Thyroid gland (tissue), 4 donors: ENCODE measurements at regions not wholly inside any gene's neighbourhood (a gene's known extent, or its start where the extent isn't known, plus 50 kb on each side); places are given as distances from the start of the nearest gene placed in this dataset.
"Not testable (repeated sequence)": the region's sequence is repeated elsewhere in the genome, so short reads cannot be mapped to it uniquely, and the experiment has no call there.

Source experiments
- POLR2A ChIP-seq, 2 donors: fragments of 450-650 bp; IDR thresholded peaks; one replicate each; pipeline ENCODE4 v1.6.1; 2017; ENCODE audit warnings: antibody characterized with exemption in 2 of 2, mild to moderate bottlenecking in 2 of 2, moderate library complexity in 1 of 2
- TF ChIP-seq, protein P1 (sequence below), 6 experiments: fragments of 200-600 bp in 3 of 6; fragments of 450-650 bp in 3 of 6; sonication (generic) in 3 of 6; IDR thresholded peaks; one replicate each; pipeline ENCODE4 v1.5.1; 2016 to 2019; ENCODE audit warnings: antibody characterized with exemption in 6 of 6, mild to moderate bottlenecking in 2 of 6, inconsistent platforms in 1 of 6, moderate library complexity in 1 of 6

DNA sequence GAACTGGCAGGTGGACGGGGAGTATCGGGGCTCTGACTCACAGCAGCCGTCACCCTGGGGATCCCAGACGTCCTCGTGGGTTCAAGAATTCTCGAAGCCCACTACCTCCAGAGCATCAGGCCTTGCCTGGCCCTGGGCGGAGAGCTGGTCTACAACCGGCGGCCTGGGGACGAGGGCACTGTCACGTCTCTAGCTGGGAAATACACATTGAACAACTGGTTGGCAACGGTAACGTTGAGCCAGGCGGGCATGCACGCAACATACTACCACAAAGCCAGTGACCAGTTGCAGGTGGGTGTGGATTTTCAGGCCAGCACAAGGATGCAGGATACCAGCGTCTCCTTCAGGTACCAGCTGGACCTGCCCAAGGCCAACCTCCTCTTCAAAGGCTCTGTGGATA lies 166.5 kb downstream of the POTEG start:
- TF ChIP-seq, protein P1, sequence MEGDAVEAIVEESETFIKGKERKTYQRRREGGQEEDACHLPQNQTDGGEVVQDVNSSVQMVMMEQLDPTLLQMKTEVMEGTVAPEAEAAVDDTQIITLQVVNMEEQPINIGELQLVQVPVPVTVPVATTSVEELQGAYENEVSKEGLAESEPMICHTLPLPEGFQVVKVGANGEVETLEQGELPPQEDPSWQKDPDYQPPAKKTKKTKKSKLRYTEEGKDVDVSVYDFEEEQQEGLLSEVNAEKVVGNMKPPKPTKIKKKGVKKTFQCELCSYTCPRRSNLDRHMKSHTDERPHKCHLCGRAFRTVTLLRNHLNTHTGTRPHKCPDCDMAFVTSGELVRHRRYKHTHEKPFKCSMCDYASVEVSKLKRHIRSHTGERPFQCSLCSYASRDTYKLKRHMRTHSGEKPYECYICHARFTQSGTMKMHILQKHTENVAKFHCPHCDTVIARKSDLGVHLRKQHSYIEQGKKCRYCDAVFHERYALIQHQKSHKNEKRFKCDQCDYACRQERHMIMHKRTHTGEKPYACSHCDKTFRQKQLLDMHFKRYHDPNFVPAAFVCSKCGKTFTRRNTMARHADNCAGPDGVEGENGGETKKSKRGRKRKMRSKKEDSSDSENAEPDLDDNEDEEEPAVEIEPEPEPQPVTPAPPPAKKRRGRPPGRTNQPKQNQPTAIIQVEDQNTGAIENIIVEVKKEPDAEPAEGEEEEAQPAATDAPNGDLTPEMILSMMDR (IDR thresholded peaks at IDR 0.05): not testable (repeated sequence)
- not testable (repeated sequence) for TF ChIP-seq POLR2A (IDR thresholded peaks at IDR 0.05)
